PFSK-1 (cell line): ENCODE measurements at regions not wholly inside any gene's neighbourhood (a gene's known extent, or its start where the extent isn't known, plus 50 kb on each side); places are given as distances from the start of the nearest gene placed in this dataset.

Experiments
- POLR2AphosphoS5 ChIP-seq: IDR thresholded peaks from 2 replicates; pipeline ENCODE4 v1.6.1; 2012; ENCODE audit warnings: low read depth, mild to moderate bottlenecking, control low read depth, low read length, moderate library complexity
- REST ChIP-seq, 2 experiments: IDR thresholded peaks; 2 replicates each; pipeline versions ENCODE4 v1.6.1 to v1.8.0; 2011 to 2012; ENCODE audit warnings: low read depth in 2 of 2, low read length in 2 of 2, control low read depth in 1 of 2, inconsistent platforms in 1 of 2, mild to moderate bottlenecking in 1 of 2, moderate library complexity in 1 of 2; ENCODE audit not compliant: insufficient read depth in 1 of 2
- SIN3A ChIP-seq: IDR thresholded peaks from 2 replicates; pipeline ENCODE4 v1.6.1; 2012; ENCODE audit warnings: mild to moderate bottlenecking, low read length, moderate library complexity, borderline replicate concordance; ENCODE audit not compliant: insufficient read depth
- TAF1 ChIP-seq: IDR thresholded peaks from 2 replicates; pipeline ENCODE4 v1.6.1; 2012; ENCODE audit warnings: low read length, control low read depth, borderline replicate concordance; ENCODE audit not compliant: insufficient read depth

GRCh38 chr5:96091874-96092273, 130.2 kb upstream of the ELL2 start:
- TF ChIP-seq REST (IDR thresholded peaks at IDR 0.05; ENCODE audit: insufficient read depth in 1 of 2, low read depth in 2 of 2, low read length in 2 of 2): no peak
- TF ChIP-seq POLR2AphosphoS5: no peak
- no peak for TF ChIP-seq TAF1
- no peak for TF ChIP-seq SIN3A
